HEK293 (cell line): ENCODE measurements at regions not wholly inside any gene's neighbourhood (a gene's known extent, or its start where the extent isn't known, plus 50 kb on each side); places are given as distances from the start of the nearest gene placed in this dataset.
A peak's percentile ranks its signal among the peaks of the same experiment; 100 is the strongest.

Experiments
- CTCF ChIA-PET: fragments of 350-600 bp; formaldehyde crosslinking; extraction: SDS; loops from one replicate; lab custom pipeline; 2021; ENCODE audit warnings: antibody characterized with exemption; lab: Yijun Ruan, JAX
- POLR2A ChIA-PET: fragments of 300-600 bp; formaldehyde crosslinking; extraction: SDS; loops from one replicate; lab custom pipeline; 2020; ENCODE audit warnings: antibody characterized with exemption, inconsistent platforms; lab: Yijun Ruan, JAX
- H3K27ac ChIP-seq: fragments of 200-500 bp; sonication (Bioruptor generic); 2 replicates; pipeline ENCODE4 v1.5.1; 2014; ENCODE audit warnings: low read depth, low read length, control low read depth, inconsistent platforms; ENCODE audit errors: extremely low read depth
- H3K36me3 ChIP-seq, 2 experiments: fragments of 200-500 bp in 1 of 2; sonication (Bioruptor generic) in 1 of 2; 1 replicate in 1 of 2; 2 replicates in 1 of 2; pipeline ENCODE4 v1.5.1; 2014 to 2017; ENCODE audit warnings: inconsistent platforms in 2 of 2, low read length in 2 of 2; ENCODE audit not compliant: control insufficient read depth in 2 of 2, insufficient read depth in 1 of 2
- H3K4me1 ChIP-seq: fragments of 200-500 bp; sonication (Bioruptor generic); 2 replicates; pipeline ENCODE4 v1.5.1; 2014; ENCODE audit warnings: mild to moderate bottlenecking, low read length, inconsistent platforms; ENCODE audit not compliant: control insufficient read depth, insufficient read depth
- H3K4me3 ChIP-seq: 2 replicates; pipeline ENCODE4 v1.5.1; 2011; ENCODE audit warnings: low read depth, mild to moderate bottlenecking, control low read depth, low read length, moderate library complexity
- H3K9me3 ChIP-seq: fragments of 200-500 bp; sonication (Bioruptor generic); 2 replicates; pipeline ENCODE4 v1.5.1; 2014; ENCODE audit warnings: low read depth, low read length, inconsistent platforms; ENCODE audit not compliant: control insufficient read depth, insufficient read depth
- GLIS1 ChIP-seq: fragments of 450-650 bp; formaldehyde crosslinking; IDR thresholded peaks from 2 replicates; pipeline ENCODE4 v1.5.1; 2016; ENCODE audit warnings: missing biosample characterization, missing genetic modification characterization
- IKZF3 ChIP-seq: fragments of 450-650 bp; IDR thresholded peaks from 2 replicates; pipeline ENCODE4 v1.5.0; 2018; ENCODE audit warnings: missing biosample characterization, mild to moderate bottlenecking, missing genetic modification characterization, moderate library complexity
- KLF16 ChIP-seq: fragments of 450-650 bp; formaldehyde crosslinking; IDR thresholded peaks from 2 replicates; pipeline ENCODE4 v1.5.1; 2017; ENCODE audit warnings: missing biosample characterization, missing genetic modification characterization
- KLF17 ChIP-seq: fragments of 450-650 bp; formaldehyde crosslinking; IDR thresholded peaks from 2 replicates; pipeline ENCODE4 v1.5.1; 2016; ENCODE audit warnings: missing biosample characterization, missing genetic modification characterization
- PRDM2 ChIP-seq: fragments of 450-650 bp; formaldehyde crosslinking; IDR thresholded peaks from 2 replicates; pipeline ENCODE4 v1.5.1; 2016; ENCODE audit warnings: missing biosample characterization, missing genetic modification characterization, borderline replicate concordance
- REPIN1 ChIP-seq: fragments of 450-650 bp; formaldehyde crosslinking; IDR thresholded peaks from 2 replicates; pipeline ENCODE4 v1.5.1; 2017; ENCODE audit warnings: missing biosample characterization, missing genetic modification characterization, low read depth
- ZBTB44 ChIP-seq: fragments of 450-650 bp; IDR thresholded peaks from 2 replicates; pipeline ENCODE4 v1.5.1; 2018; ENCODE audit warnings: missing biosample characterization, mild to moderate bottlenecking, missing genetic modification characterization
- ZNF16 ChIP-seq: fragments of 450-650 bp; formaldehyde crosslinking; IDR thresholded peaks from 2 replicates; pipeline ENCODE4 v1.5.1; 2016; ENCODE audit warnings: low read depth, missing biosample characterization, missing genetic modification characterization
- ZNF221 ChIP-seq: fragments of 450-650 bp; formaldehyde crosslinking; IDR thresholded peaks from 2 replicates; pipeline ENCODE4 v1.5.1; 2017; ENCODE audit warnings: missing biosample characterization, missing genetic modification characterization, borderline replicate concordance
- ZNF223 ChIP-seq: fragments of 450-650 bp; formaldehyde crosslinking; IDR thresholded peaks from 2 replicates; pipeline ENCODE4 v1.5.1; 2016; ENCODE audit warnings: missing biosample characterization, missing genetic modification characterization
- ZNF311 ChIP-seq: fragments of 450-650 bp; formaldehyde crosslinking; IDR thresholded peaks from 2 replicates; pipeline ENCODE4 v1.5.1; 2017; ENCODE audit warnings: missing biosample characterization, missing genetic modification characterization, borderline replicate concordance
- ZNF558 ChIP-seq: fragments of 450-650 bp; formaldehyde crosslinking; IDR thresholded peaks from 2 replicates; pipeline ENCODE4 v1.5.1; 2016; ENCODE audit warnings: missing biosample characterization, missing genetic modification characterization
- ZNF621 ChIP-seq: fragments of 450-650 bp; formaldehyde crosslinking; IDR thresholded peaks from 2 replicates; pipeline ENCODE4 v1.5.1; 2017; ENCODE audit warnings: missing biosample characterization, missing genetic modification characterization
- TF ChIP-seq, protein P1 (sequence below): fragments of 450-650 bp; formaldehyde crosslinking; IDR thresholded peaks from 2 replicates; pipeline ENCODE4 v1.5.1; 2016; ENCODE audit warnings: missing biosample characterization, missing genetic modification characterization
- TF ChIP-seq, protein P2 (sequence below): sonication (generic); formaldehyde crosslinking; IDR thresholded peaks from 2 replicates; pipeline ENCODE4 v1.8.1; 2022; ENCODE audit warnings: mild to moderate bottlenecking, moderate library complexity, missing genetic modification reagents
- TF ChIP-seq, protein P3 (sequence below): fragments of 450-650 bp; formaldehyde crosslinking; optimal IDR thresholded peaks from 2 replicates; pipeline ENCODE3; 2016; ENCODE audit warnings: missing biosample characterization, mild to moderate bottlenecking, missing genetic modification characterization

DNA sequence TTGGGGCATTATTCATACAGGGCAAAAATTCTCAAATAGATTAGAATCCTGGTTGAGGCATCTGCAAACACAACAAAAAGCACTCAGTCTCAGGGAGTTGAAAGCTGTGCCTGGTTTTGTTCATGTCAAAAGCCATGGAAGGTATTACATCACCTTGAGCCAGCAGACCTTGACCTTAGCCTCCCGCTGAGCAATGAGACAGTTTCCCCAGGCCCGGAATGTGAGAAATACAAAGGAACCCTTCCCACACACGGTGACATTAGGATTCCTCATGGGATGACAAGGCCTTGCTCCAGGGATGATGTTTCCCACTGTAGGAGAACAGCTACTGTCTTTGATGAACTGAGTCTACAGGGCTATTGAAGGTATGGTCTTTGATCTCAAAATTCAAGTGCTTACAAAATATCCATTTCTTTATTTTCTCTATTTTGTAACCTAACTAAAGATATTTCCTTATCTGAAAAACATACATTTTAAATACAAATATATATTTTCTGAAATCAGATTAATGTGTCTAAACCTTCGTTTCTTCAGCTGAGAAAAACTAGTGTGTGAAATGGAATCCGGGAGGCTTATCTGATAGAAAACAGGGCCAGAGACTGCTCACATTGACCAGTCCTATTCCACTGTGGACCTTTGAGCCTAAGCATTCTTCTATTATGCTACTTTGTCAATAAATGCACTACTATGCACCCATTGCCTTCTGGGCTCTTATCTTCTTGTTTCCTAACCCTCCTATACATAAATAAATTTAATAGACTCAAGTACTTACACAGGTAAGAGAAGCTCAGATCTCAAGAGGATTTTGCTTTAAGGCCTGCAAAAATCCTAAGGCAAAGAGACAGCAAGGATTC is 298.2 kb downstream of the KBTBD8 start:
- Histone ChIP-seq H3K27ac (no peak overlapping the region), H3K36me3 (no peaks in the 10 kb centered on the region), H3K4me3 (no peak overlapping the region), H3K4me1 (no peaks in the 10 kb centered on the region), H3K9me3 (no peaks in the 10 kb centered on the region)
- CTCF ChIA-PET = interaction anchor here (0.7 to 1.6 kb wide), 2 partner anchors 83 to 183 kb away, joined by 3 to 5 read pairs; no protein-coding TSS in a partner anchor
- TF ChIP-seq GLIS1 (tag by site-specific recombination) = peak; percentile 38; the same call in 1 of the 2 replicates
- no peak for TF ChIP-seq IKZF3 (tag by site-specific recombination)
- POLR2A ChIA-PET = no interaction called here

DNA sequence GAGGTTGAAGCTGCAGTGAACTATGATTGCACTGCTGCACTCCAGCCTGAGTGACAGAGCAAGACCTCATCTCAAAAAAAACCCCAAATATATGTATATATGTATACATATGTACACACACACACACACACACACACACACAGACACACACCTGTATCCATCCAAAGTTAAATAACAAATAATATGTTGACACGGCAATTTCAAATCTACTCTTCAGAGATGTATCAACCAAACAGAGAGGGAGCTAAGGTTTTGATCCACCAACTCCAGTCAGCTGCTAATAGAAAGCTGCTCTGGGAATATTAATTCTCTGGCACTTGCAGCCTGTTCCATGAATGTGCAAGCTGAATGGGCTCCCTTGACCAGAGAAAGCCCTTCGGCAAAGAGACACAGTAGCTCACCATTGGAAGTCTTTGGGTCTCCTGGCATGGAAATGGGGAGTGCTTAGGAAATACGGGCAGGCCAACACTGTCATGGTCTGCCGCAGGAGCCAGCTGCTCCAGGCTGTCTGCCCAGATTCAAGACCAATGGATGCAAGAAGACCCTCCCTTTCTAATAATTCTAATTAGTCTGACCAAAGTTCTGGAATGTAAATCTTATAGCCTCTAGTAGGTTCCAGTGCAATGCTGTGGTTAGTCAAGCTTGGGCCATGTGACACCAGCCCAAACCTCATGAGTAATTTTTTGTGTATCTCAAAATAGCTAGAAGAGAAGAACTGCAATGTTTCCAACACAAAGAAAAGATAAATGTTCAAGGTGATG is 299.8 kb downstream of the KBTBD8 start:
- POLR2A ChIA-PET = no interaction called here
- Histone ChIP-seq H3K4me1 (no peaks in the 10 kb centered on the region), H3K4me3 (no peak overlapping the region), H3K36me3 (no peaks in the 10 kb centered on the region), H3K27ac (no peak overlapping the region), H3K9me3 (no peaks in the 10 kb centered on the region)
- CTCF ChIA-PET = no interaction called here
- TF ChIP-seq, protein P1, sequence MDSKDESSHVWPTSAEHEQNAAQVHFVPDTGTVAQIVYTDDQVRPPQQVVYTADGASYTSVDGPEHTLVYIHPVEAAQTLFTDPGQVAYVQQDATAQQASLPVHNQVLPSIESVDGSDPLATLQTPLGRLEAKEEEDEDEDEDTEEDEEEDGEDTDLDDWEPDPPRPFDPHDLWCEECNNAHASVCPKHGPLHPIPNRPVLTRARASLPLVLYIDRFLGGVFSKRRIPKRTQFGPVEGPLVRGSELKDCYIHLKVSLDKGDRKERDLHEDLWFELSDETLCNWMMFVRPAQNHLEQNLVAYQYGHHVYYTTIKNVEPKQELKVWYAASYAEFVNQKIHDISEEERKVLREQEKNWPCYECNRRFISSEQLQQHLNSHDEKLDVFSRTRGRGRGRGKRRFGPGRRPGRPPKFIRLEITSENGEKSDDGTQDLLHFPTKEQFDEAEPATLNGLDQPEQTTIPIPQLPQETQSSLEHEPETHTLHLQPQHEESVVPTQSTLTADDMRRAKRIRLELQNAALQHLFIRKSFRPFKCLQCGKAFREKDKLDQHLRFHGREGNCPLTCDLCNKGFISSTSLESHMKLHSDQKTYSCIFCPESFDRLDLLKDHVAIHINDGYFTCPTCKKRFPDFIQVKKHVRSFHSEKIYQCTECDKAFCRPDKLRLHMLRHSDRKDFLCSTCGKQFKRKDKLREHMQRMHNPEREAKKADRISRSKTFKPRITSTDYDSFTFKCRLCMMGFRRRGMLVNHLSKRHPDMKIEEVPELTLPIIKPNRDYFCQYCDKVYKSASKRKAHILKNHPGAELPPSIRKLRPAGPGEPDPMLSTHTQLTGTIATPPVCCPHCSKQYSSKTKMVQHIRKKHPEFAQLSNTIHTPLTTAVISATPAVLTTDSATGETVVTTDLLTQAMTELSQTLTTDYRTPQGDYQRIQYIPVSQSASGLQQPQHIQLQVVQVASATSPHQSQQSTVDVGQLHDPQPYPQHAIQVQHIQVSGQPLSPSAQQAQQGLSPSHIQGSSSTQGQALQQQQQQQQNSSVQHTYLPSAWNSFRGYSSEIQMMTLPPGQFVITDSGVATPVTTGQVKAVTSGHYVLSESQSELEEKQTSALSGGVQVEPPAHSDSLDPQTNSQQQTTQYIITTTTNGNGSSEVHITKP = no peak
- TF ChIP-seq KLF16 (tag by site-specific recombination) (no peak), ZNF621 (tag by site-specific recombination) (no peak), ZNF311 (tag by site-specific recombination) (no peak), KLF17 (no peak), ZNF558 (tag by site-specific recombination) (no peak), ZNF221 (no peak), ZBTB44 (tag by site-specific recombination) (no peak), ZNF16 (tag by site-specific recombination) (no peak), REPIN1 (tag by site-specific recombination) (no peak), ZNF223 (no peak), PRDM2 (tag by site-specific recombination) (no peak)
- TF ChIP-seq, protein P2, sequence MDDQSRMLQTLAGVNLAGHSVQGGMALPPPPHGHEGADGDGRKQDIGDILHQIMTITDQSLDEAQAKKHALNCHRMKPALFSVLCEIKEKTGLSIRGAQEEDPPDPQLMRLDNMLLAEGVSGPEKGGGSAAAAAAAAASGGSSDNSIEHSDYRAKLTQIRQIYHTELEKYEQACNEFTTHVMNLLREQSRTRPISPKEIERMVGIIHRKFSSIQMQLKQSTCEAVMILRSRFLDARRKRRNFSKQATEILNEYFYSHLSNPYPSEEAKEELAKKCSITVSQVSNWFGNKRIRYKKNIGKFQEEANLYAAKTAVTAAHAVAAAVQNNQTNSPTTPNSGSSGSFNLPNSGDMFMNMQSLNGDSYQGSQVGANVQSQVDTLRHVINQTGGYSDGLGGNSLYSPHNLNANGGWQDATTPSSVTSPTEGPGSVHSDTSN (CRISPR knock-in tag) = no peak
- TF ChIP-seq, protein P3, sequence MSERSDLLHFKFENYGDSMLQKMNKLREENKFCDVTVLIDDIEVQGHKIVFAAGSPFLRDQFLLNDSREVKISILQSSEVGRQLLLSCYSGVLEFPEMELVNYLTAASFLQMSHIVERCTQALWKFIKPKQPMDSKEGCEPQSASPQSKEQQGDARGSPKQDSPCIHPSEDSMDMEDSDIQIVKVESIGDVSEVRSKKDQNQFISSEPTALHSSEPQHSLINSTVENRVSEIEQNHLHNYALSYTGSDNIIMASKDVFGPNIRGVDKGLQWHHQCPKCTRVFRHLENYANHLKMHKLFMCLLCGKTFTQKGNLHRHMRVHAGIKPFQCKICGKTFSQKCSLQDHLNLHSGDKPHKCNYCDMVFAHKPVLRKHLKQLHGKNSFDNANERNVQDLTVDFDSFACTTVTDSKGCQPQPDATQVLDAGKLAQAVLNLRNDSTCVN (tag by site-specific recombination) = no peak
